C4-2B (cell line): ENCODE measurements at regions not wholly inside any gene's neighbourhood (a gene's known extent, or its start where the extent isn't known, plus 50 kb on each side); places are given as distances from the start of the nearest gene placed in this dataset.

Experiments used
- CTCF ChIP-seq: fragments of 450-650 bp; conservative IDR thresholded peaks from 2 replicates; pipeline ENCODE4 v1.5.1; 2017; ENCODE audit warnings: mild to moderate bottlenecking
- ZFX ChIP-seq: fragments of 450-650 bp; IDR thresholded peaks from 2 replicates; pipeline ENCODE4 v1.6.1; 2017

GRCh38 chr7:54653905-54654304, 105.1 kb downstream of the SEC61G start:
- TF ChIP-seq CTCF (no peak), ZFX (no peak)
